Stimulated activated CD4-positive, alpha-beta T cell treated with anti-CD3 and anti-CD28 coated beads, Interleukin-12 subunit alpha, Interleukin-12 subunit beta, amount 100 ng/mL, for 48 hours (primary cell): ENCODE measurements at regions not wholly inside any gene's neighbourhood (a gene's known extent, or its start where the extent isn't known, plus 50 kb on each side); places are given as distances from the start of the nearest gene placed in this dataset.

Experiments
- DNase-seq, 3 donors: peaks; one replicate each; pipeline ENCODE4 v3.0.0-alpha.2; 2020; ENCODE audit warnings: low read depth in 2 of 3, low spot score in 1 of 3

DNA sequence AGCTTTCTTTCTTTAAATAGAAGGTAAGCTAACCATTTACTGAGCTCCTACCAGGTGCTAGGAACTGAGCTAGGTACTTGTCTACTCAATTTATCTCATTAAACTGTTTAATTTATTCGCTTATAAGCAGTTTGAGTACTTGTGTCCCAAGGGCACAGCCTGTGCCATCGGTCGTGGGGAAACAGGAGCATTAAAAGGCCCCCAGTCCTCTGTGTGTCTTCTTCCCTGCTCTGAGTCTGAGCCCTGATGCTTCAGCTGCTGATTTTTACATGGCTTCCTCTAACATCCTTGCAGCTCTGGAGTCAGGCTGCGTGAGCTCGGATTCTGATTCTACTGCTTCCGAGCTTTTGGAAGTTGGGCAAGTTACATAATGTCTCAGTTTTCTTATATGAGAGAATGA is 239.5 kb downstream of the EDEM1 start:
- DNase-seq = no peak

DNA sequence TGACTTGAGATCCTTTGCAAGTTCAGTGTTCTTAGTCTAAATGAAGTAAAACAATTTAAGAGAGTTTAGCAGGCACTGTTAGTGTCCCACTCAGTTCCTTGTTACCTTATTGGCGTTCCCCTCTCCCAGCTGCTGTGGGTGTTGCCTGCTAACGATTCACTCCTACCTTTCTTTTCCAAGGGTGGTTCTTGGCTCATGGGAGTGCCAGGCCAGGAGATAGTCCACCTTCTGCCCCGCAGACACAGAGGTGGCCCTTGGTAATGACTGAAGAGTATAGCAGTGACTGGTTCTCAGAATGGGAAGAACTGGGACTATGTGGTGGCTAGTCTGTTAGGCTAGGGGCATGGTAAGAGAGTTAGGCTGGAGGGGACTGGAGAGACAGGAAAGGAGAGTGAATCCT is 240.4 kb downstream of the EDEM1 start:
- no peak for DNase-seq

GRCh38 chr3:5428607-5429516 is 241.4 kb downstream of the EDEM1 start:
- DNase-seq = no peak

DNA sequence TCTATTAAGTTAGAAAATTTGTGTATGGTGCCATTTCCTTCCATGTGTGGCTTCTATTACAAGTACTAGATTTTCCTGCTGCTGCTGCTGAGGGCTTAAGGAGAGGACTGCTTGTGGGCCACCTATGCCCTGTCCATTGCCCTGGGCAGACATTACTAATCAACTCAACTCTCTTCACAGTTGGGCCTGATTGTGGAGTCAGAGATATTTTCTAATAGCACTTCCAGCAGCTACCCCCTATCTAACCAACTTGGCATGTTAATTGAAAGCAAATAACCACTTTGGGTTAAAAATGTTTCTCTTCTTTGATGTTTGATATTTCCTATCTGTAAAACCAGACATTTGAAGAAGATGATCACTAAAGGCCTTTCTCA is 242.0 kb downstream of the EDEM1 start:
- DNase-seq = no peak

- DNase-seq = no peak
Measured at GRCh38 chr3:5430701-5431100, 243.2 kb downstream of the EDEM1 start.

GRCh38 chr3:5431146-5431545 is 243.6 kb downstream of the EDEM1 start:
- DNase-seq = no peak

DNA sequence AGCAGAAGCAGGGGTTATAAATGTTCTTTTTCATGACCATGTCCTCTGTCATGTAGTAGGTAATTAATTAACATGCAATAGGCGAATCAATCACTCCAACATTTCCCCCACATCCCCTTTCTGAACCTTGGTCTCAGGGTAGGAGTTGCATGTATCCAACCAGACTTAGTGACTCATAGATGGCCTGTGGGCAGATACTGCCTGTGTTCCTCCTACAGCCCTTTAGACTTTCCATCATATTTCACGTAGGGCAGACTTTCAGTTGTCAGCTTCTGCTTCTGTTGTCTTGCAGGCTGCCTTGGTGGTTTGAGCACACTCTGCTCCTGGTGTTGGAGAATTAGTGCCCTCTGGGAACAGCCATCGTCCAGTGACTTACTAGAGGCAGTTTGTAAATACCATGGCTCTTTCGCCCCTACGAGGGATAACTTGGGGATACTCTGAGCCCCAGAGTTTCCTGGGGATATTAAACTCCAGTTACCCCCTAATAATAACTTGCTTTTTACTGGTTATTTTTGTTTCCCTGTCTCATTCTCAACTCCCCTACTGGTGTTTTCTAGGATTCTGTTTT is 244.4 kb downstream of the EDEM1 start:
- no peak for DNase-seq

DNA sequence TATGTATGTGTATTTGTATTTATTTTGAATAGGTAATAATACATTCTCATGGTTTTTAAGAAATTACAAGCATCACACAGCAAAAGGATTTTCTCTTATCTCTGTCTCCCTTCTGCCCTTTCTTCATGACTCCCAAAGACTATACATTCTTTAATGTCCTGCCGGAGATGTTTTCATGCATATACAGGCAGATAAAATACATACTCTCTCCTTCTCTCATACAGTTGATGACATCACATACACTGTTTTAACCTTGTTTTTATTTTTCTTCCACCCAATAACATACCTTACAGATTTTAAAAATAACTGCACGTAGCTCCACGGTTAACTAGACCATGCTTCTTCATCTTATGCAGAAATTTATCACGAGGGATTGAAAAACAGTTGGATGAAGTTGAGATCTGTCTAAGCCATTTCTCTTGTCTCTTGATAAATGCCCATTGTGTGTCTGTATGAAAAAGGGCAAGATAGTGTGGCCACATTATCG is 249.8 kb downstream of the EDEM1 start:
- DNase-seq = no peak

GRCh38 chr3:5437783-5438323 is 250.3 kb downstream of the EDEM1 start:
- no peak for DNase-seq

- no peak for DNase-seq
Measured at GRCh38 chr3:5441401-5441800, 253.9 kb downstream of the EDEM1 start.

GRCh38 chr3:5442106-5442785 is 254.7 kb downstream of the EDEM1 start:
- no peak for DNase-seq

DNA sequence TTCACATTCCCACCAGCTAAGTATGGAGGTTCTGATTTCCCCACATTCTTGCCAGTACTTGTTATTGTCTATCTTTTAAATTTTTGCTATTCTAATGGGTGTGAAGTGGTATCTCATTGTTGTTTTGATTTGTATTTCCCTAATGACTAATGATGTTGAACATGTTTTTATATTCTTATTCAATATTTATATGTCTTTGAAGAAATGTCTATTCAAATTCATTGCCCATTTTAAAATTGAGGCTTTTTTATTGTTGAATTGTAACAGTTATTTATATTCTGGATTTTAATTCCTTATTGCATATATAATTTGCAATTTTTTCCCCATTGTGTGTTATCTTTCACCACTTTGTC is 255.3 kb downstream of the EDEM1 start:
- no peak for DNase-seq

DNA sequence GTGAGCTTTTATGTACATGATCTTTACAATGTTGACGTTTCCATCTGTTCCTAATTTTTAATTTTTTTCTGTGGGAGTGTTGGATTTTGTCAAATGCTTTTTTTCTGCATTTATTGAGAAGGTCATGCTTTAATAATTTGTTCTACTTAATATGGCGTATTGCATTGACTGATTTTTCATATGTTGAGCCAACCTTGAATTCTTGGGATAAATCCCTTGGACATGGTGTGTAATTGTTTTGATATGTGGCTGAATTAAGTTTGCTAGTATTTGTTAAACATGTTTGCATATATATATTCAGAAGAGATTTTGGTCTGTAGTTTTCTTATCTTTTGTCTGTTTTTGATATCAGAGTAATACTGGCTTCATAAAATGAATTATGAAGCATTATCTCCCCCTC is 256.7 kb downstream of the EDEM1 start:
- DNase-seq = no peak

DNA sequence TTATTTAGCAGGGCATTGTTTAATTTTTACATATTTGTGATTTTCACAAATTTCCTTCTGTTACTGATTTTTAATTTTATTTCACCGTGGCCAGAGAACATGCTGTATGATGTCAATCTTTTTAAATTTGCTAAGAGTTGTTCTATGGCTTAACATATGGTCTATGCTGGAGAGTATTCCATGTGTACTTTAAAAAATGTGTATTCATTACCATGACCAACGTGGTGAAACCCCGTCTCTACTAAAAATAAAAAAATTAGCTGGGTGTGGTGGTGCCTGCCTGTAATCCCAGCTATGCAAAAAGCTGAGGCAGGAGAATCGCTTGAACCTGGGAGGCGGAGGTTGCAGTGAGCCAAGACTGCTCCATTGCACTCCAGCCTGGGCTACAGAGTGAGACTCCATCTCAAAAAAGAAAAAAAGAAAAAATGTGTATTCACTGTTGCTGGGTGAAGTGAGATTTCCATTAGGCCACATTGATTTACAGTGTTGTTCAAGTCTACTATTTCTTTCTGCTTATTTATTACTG is 258.2 kb downstream of the EDEM1 start:
- DNase-seq = no peak

DNA sequence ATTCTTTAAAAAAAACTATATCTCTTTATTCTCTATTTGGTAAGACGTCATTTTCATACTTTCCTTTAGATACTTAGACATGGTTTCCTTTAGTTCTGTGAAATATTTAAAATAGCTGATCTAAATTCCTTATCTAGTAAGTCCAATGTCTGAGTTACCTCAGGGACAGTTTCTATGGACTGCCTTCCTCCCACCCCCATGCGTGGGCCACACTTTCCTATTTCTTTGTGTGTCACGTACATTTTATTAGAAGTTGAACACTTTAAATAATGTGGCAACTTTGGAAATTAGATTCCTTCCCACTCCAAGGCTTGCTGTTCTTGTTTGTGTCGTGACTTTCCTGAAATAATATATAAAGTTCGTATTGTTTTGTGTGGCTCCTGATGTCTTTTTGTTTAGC is 260.7 kb downstream of the EDEM1 start:
- no peak for DNase-seq

GRCh38 chr3:5448816-5449215 is 261.3 kb downstream of the EDEM1 start:
- no peak for DNase-seq

DNA sequence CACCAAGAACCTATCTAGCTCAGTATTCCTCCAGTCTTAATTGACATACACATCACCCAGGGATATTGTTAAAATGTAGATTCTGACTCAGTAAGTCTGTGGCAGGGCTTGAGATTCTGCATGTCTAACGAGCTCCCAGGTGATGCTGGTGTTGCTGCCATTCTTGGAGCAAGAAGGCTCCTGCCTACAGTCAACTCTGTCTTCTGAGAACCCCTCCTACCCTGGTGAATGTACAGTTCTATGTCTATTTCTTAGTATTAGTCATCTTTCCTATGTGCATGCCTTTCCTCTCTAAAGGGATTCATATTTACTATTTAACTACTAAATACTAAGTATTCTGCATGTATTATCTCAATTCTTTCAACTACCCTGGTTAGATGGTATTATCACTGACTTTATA is 268.7 kb downstream of the EDEM1 start:
- no peak for DNase-seq

DNA sequence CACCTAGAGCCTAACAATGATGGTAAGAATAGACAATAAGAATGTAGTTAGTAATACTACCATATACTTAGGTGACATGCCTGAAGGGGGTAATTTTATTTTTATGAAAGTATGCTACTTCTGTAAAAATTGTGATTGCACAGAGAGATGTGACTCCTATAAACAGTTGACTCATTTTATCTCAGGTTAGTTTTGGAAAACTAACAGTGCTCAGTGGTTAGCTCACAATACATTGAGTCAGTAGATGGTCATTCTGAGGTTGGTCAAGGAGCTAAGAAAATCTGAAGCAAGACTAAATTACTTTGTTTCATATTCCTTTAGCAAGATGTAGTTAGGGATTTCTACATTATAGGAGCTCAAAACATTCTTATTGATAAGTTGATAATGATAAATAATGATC is 271.0 kb downstream of the EDEM1 start:
- no peak for DNase-seq

GRCh38 chr3:5462086-5462485 is 274.6 kb downstream of the EDEM1 start:
- no peak for DNase-seq

DNA sequence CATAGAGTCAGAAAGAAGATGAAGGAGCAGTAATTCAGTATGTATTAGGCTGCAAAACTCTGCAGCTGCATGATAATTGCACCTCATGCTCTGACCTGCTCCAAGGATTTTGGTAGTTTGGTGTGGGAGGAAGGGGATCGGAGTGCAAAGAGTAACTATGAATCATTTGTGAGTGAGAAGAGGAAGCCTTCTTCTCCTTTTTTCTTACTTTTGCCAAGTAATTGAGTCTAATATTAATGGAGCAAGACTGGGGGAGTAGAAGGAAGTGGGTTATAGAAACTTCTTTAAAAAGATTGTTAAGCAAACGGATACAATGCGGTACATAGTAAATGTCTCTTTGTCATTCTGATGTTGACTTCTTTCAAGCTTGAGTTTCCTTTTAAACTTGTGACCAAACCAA is 276.5 kb downstream of the EDEM1 start:
- no peak for DNase-seq

DNA sequence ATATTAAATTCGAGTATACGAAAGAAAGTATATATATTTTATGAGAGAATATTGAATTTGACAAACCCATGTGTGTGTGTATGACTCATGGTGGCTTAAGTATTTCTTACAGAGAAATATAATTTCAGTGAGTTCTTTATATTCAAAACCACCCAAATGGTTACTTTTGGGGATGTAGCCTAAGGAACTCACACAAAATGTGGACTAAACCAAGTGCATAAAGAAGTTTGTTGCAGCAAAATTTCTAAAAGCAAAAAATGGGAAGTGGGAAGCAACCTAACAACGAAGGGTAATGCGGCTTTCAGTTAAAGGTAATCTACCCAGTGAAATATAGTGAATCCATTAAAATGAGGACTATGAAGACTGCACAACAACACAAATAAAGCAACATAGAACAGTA is 277.1 kb downstream of the EDEM1 start:
- DNase-seq = no peak

GRCh38 chr3:5465183-5465582 is 277.7 kb downstream of the EDEM1 start:
- no peak for DNase-seq
